ENCODE measurements at regions not wholly inside any gene's neighbourhood (a gene's known extent, or its start where the extent isn't known, plus 50 kb on each side); places are given as distances from the start of the nearest gene placed in this dataset.

DNA sequence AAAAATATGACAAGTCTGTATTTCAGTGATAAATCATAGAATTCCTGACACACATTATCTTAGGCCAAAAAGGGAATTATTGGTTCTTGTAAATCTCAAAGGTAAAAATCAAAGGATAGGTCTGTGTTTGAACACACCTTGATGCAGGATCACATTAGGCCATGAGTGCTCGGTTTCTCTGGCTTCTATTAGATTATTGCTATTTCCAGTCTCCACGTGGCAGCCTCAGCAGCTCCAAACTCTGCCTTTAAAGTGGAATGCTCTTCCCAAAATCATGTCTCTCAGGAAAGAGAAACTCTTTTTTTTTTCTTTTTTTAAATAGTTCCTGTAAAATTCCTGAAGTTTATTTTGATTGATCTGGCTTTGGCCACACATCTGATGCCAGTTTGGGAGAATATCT is 105.6 kb upstream of the FRMD6 start:
- DNase-seq (ENCODE audit: low spot score) = no peak

DNA sequence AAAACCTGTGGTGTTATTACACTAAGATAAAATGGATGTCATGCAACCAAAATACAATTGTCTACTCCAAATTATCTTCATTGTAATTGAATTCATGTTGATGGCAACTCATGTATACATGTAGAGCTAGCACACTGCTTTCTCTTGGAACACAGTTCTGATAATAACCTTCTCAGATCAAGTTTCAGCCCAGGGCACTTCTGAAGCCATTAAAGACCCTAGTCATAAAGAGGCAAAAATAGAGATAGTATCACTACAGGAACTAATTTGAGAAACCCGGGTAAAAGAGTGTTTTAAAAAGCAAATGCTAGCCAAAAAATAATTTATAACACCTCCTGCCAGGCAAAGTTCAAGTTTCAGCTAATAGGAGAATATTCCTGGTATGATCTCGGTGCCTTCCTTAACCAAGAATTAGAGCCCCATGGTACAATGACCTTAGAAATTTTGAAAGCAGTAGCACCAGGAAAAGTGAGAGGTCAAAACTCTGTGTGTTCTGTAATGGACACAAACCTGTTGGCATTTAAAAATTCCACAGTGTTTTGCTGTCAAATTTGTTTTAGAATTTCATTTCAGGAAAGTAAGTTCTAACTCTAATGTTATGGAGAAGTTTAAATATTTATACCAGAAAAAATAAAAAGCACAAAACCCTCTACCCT is 105.0 kb upstream of the FRMD6 start:
- DNase-seq (ENCODE audit: low spot score) = no peak

DNA sequence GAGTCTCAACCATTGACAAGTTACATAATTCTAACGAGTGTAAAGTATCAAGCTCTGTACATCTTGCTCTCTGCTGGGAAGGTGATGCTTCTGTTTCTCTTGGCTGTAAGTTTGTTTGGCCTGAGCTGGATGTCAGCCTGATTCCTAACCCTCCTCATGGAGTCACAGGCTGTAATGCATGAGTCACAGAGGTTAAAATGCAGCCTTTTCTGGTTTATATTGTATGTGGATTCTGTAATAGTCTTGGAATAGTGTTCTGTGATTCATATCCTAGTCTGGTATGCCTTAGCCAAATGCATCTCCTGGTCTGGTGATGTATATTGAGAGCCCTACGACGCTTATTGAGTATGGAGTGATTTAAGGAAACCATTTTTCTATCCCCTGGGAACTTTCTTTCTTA is 104.5 kb upstream of the FRMD6 start:
- DNase-seq (ENCODE audit: low spot score) = peak; percentile 94

DNA sequence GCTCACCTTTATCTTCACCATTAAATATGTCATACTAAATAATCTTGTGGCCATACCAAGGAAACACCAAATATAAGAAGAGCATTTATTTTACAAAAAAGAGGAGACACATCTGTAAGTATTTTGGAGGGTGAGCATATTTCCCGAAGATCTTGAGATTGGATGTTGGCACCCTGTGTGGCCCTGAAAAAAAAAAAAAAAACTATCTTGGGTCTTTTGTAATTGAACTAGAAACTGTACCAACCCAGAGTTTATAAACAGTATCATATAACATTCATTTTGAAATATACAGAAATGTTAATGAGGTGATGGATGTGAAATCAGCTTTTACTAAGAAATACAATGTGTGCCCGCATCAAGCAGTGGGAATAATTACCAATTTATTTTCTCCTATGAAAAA is 104.0 kb upstream of the FRMD6 start:
- DNase-seq (ENCODE audit: low spot score) = no peak

DNA sequence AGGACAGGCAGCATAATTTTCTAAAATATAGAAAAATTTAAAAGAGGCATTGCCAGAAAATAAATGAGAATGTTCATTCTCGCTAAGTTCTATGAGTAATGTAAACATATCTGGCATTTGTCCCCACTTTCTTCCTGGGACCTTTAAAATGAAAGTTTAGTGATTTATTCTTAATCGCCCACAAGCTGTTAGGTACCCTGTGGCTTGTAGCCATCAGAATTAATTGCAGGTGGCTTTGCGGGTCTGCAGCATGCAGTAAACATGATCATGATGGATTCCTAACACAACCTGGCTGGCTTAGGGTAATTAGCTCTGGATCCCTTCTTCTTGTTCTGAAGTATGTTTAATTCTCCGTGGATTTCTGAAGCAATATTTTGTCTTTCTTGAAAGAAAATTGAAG is 103.5 kb upstream of the FRMD6 start:
- no peak for DNase-seq (ENCODE audit: low spot score)

DNA sequence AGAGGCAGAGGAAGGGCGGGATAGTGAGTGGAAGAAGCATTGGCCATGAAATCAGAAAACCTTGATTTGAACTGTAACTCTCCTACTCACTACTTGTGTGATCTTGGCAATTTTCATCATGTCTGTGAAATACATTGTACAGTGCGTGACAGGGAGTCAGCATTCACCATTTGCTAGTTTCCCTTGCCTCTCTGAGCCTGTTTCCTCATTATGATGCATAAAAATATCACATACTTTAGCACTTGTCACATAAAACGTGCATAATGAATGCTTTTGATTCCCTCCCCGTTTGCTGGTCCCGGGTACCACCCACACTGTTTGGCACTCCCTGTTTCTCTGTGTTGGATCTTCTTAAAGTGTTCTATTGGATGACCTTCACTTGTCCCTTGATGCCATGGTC is 101.1 kb upstream of the FRMD6 start:
- no peak for DNase-seq (ENCODE audit: low spot score)

DNA sequence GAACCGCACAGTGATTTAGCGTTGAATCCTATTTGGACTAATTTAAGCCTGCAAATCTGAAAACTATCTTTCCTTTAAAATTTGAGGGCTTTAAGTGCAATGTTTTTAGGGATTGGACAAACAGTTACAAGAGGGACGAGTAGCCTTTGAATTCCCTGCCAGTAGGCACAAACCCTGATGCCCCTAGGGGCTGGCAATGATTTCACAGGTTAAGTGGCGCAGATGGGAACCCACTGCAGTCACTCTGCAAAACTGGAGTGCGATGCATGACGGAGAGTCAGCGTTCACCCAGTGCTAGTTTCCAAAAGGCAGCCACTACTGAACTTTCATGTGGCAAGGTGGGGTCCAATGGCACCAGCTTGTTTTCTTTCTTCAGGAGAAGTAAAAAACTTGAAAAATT is 99.4 kb upstream of the FRMD6 start:
- no peak for DNase-seq (ENCODE audit: low spot score)

DNA sequence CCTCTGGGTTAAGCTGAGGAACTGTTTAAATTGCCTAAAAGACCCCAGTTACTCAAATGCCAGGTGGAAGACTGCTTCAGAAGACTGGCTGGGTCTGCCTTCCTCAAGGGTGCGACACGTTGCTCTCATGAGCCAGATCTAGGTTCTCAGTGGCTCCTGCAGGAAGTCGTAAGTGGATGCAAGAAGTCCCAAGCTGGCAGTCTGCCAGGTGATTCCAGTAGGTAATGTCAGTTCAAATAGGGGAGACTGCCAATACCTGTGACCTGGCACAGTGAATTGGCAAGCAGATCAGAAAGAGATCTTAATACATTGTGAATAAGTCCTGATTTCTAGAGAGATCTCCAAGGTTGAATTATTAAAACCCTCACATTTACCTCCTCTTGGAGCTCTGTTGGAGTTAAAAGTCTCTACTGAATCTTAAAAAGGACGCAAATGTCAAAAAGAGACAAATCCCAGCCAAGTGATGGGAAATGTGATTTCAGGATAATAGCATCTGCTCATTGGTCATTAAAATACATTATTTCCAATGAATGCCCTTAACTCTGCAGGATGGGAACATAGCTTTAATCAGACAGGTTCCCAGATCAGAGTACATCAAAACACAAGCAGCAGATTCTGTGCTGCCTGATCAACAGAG is 98.8 kb upstream of the FRMD6 start:
- no peak for DNase-seq (ENCODE audit: low spot score)

DNA sequence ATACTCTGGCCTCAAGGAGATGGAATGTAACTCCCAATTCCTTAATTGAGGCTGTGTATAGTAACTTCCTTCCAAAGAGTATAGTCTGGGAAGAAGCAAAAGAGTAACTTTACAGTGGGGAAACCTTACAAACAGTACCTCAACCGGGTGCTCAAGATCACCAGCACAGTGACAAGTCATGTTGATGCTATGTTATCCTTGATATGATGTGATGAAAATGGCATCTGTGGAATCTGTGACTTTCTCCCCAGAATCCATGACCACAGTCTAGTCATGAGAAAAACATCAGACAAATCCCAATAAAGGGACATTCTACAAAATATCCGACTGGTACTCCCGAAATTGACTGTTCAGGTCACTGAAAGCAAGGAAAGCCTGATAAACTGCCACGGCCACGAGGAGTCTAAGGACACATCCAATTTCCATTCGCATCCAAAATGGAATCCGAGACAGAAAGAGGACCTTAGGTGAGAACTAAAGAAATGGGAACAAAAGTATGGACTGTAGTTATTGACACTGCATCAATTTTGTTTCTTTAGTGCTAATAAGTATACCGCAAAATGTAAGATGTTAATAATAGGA is 97.3 kb upstream of the FRMD6 start:
- DNase-seq (ENCODE audit: low spot score) = no peak

DNA sequence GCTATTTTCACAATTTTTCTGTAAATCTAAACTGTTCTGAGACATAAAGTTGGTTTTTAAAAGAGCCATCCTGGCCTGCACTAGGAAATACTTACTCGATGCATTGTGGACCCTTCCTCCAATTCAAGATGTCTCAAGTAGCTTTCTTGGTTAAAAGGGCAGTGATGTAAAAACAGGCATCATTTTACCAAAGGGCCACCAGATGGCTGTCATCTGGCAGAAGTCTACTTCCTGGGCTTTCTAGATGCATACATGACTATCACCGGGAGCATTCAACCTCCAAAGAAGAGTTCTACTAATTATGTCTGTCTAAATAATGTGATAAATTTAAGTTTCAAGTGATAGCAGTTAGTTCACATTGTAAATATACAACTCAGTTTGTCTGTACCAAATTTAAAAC is 96.8 kb upstream of the FRMD6 start:
- no peak for DNase-seq (ENCODE audit: low spot score)

DNA sequence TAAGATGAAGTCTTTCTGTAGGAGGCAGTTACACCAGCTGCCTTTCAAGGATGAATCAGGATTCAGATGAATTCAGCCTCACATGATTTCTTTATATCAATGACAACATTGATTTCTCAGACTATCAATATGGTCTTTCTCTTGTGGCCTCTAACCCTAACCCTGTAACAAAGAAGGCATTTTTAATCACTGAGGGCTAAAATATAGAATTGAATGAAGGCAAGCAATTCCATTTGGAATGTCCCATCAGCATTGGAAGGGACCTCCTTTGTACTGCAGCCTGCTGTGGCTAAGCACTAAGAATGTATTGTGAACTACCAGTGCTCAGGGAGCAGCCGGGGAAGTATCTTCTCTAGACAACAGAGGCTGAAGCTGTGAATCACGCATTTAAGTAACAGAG is 90.6 kb upstream of the FRMD6 start:
- no peak for DNase-seq (ENCODE audit: low spot score)

DNA sequence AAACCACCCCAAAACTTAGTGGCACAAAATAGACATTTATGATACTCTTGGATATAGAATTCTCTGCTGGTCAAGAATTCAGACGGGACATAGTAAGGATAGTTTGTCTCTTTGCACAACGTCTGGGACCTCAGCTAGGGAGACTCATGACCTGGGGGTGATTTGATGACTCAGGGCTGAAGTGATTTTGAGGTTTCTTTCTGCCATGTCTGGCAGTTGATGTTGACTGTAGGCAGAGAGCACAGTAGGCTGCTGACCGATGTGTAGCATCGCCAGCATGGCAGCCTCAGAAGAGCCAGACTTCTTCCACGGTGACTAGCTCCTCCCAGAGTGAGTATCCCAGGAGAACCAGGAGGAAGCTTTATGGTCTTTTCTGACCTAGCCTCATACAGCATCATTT is 88.9 kb upstream of the FRMD6 start:
- DNase-seq (ENCODE audit: low spot score) = no peak

DNA sequence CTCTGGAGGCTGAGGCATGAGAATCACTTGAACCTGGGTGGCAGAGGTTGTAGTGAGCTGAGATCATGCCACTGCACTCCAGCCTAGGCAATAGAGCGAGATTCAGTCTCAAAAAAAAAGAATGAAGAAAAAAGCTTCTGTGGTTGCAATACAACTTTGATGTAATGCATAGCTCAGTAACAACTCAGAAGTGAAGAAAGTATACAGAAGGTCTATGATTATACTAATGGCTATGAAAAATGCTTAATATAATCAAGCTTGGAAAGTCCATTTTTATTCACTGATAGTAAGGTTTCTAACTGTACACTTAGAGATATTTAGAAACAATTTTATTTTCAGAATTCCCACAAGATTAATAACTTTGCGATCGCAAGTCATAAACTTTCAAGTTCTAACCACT is 88.2 kb upstream of the FRMD6 start:
- no peak for DNase-seq (ENCODE audit: low spot score)

DNA sequence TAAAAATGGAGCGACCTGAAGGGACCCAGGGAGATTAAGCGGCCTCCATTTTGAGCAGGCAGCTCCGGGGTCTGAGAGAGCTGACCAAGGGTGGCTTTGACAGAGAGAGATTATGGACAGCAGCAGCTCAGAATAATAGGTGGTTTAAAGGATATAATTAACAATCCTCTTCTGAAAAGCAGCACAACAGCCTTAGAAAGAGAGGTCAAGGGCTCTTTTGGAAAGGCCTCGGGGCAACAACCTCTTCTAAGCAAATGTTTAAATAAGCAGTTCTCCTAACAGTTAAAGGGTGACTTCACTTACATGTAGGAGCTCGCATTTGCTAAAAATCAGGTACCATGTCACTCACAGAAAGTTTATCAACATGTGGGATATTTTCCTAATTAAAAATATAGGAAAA is 87.2 kb upstream of the FRMD6 start:
- no peak for DNase-seq (ENCODE audit: low spot score)

DNA sequence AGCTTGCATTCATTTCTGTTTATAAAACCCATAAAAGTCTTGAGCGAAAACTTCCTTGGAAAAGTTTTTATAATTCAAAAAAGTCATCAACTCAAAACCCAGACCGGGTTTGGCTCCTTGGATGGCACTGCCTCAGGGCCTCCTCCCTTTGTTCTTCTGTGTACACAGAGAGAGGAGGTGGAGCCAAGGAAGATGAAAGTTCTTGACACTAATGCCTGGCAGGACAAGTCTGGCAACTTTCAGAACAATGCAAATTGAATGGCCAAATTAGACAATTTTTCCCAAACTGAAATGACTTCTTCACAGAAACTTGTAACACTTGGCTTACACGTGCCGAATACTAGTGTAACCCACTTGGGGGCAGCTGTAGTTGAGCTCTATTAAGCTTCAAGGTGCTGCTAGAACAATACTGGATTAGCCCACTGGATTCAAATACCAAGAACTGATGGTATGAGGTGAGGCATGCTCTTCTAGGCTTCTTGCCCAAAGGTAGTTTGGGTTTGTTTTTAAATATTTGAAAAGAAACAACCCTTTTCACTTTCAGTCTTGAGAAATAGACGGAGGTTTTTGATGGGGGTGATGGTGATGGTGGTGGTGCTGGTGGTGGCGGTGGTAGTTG is 86.6 kb upstream of the FRMD6 start:
- peak; percentile 47 for DNase-seq (ENCODE audit: low spot score)

DNA sequence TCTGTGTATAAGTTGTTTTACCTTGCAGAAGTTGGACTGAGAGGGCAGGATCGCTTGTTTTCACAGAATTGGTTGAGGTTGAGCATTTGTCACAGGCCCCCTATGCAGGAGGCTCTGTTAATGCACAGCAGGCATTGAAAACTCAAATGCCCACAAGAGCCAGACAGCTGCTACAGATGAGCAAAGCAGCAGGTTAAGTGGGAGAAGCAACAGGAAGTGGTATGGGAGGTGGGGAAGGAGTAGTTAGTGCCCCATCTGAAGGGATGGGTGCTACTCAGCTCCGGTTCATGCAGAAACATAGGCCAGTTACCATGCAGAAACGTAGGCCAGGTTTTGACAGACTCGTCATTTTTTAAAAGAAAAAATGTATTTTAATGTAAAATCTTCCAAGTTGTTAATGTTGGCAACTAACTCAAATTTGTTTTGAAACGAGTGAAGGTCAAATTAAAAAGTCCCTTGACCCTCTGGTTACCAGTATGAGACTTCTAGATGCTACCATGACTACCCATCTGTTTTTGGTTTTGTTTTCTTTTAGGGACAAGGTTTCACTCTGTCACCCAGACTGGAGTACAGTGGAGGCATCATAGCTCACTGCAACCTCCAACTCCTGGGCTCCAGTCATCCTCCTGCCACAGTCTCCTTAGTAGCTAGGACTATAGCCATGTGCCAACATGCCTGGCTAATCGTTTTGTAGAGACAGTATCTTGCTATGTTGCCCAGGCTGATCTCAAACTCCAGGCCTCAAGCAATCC is 84.7 kb upstream of the FRMD6 start:
- DNase-seq (ENCODE audit: low spot score) = no peak

DNA sequence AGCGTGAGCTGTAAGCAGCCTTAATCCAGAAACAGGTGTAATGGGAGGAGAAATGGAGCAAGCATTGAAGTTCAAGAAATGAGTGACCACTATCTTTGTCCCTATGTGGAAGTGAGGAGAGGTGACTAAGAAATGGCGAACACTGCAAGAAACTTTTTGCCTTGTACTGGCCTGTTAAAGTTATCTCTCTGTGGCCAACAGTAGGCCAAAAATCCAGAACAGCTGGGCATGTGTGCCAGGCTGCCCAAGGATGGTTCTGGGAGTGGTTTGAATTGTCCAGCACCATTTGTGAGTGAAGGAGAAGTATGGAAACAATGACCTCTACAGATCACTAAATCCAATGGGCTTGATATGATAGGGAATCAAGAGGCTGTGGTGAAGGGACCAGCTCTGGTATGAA is 83.3 kb upstream of the FRMD6 start:
- no peak for DNase-seq (ENCODE audit: low spot score)

DNA sequence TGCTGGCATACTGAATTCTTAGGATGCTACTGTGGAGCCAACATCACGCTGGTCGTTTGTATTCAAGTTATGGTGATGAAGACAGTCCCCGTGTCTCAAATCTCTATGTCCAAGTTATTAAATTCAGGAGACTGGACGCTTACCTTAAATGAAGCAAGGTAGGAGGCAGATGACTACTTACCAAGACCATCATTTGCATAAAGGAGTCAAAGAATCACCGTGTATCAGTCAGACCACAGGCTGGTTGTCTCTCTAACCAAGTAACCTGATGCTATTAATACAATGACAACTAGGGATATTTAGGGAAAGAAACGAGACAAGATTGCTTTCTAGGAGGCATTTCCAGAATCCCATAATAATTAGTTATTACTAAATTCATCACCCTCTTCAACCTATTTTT is 78.1 kb upstream of the FRMD6 start:
- DNase-seq (ENCODE audit: low spot score) = no peak

DNA sequence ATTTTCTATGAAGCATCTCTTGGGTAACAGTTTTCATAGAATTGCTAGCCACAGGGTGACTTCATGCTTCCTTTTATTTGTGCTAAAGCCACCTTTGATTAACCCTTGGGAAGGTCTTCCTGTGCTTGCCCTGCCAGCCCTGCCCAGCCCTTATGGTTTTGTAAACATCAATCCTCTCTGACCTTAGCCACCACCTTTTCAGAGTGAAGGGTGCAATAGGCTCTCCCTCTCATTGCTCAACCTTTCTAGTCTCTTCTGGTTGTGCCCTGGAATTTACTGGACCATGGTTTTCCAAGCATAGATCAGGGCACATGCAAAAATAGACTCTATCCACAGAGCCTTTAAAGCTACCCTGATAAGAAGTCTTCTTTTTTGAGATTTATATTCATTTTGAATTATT is 77.7 kb upstream of the FRMD6 start:
- no peak for DNase-seq (ENCODE audit: low spot score)

DNA sequence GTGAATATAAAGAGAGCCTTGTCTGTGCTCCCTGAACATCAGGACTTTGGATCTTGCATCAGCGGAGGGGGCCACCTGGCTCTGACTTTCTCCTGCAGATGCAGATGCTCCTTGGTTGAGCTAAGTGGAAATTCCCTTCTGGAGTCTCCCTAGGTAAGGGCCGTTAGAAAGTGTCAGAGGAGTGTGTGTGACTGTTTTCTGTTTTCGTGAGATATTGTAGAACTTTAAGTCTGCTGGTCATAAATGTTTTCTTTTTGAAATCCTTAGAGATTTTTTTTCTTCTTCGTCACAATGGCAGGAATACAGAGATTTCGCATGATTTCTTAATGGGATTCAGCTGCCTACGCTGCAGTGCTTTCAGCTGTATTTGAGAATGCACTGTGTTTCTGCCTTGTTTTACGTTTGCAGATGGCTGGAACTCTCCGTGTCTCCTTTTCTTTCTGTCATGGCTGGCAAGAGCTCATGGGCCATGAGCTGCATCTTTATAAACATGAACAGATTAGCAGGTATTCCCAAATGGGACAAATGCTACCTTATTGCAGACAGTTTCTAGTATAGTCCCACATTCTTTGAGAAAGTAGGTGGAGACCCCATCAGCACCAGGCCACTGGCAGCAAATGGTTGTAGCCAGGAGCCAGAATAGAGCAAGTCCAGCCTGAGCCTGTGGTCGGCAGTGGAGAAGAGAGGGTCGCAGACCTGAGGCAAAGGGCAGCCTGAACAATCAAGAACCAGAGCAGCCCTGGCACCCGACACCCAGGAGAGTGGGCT is 76.2 kb upstream of the FRMD6 start:
- DNase-seq (ENCODE audit: low spot score) = no peak

DNA sequence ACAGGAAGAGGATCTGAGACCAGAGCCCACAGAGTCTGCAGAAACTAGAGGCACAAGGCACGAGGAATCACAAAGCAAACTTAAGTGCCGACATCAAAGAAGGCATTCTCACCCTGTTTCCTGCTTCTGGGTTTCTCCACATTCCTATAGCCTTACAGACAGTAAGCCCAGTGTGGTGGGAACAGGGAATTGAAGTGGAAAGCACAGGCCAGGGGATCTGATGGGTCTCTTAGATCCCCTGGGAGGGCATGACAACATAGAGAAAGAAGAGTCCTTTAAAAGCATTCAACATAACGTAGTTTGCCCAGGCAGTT is 75.6 kb upstream of the FRMD6 start:
- no peak for DNase-seq (ENCODE audit: low spot score)

DNA sequence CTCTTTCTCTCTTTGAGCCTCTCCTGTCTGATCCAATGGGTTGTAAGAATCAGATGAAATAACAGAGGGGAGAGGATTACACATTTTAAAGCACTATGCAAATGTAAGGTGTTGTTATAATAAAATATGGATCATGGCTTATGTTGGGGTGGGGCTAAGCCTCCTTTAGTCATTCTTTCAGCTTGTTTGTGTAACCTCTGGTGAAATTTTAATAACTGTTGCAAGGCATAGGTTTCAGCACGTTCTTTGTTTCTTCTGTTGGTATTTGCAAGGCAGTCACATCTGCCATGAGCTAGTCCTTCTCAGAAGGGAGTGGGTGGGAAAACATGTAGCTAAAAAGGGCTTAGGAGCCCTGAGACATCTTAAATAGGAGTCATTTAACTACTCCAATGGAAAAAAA is 74.8 kb upstream of the FRMD6 start:
- DNase-seq (ENCODE audit: low spot score) = no peak
